GM23338 (cell line): ENCODE measurements at regions not wholly inside any gene's neighbourhood (a gene's known extent, or its start where the extent isn't known, plus 50 kb on each side); places are given as distances from the start of the nearest gene placed in this dataset.

Experiments
- EZH2 ChIP-seq: fragments of 200-600 bp; sonication (generic); IDR thresholded peaks from one replicate; pipeline ENCODE4 v1.8.0; 2017; ENCODE audit warnings: antibody characterized with exemption, mild to moderate bottlenecking, low read depth; ENCODE audit not compliant: unreplicated experiment
- POLR2AphosphoS5 ChIP-seq: IDR thresholded peaks from 2 replicates; pipeline ENCODE4 v1.6.1; 2016; ENCODE audit warnings: antibody characterized with exemption, low read depth
- TF ChIP-seq, protein P1 (sequence below), 2 experiments: fragments of 200-600 bp in 1 of 2; sonication (generic) in 1 of 2; conservative IDR thresholded peaks; 2 replicates each; pipeline versions ENCODE4 v1.5.1 to v1.6.1; 2016 to 2017; ENCODE audit warnings: antibody characterized with exemption in 2 of 2, low read depth in 2 of 2, mild to moderate bottlenecking in 2 of 2, moderate library complexity in 1 of 2

DNA sequence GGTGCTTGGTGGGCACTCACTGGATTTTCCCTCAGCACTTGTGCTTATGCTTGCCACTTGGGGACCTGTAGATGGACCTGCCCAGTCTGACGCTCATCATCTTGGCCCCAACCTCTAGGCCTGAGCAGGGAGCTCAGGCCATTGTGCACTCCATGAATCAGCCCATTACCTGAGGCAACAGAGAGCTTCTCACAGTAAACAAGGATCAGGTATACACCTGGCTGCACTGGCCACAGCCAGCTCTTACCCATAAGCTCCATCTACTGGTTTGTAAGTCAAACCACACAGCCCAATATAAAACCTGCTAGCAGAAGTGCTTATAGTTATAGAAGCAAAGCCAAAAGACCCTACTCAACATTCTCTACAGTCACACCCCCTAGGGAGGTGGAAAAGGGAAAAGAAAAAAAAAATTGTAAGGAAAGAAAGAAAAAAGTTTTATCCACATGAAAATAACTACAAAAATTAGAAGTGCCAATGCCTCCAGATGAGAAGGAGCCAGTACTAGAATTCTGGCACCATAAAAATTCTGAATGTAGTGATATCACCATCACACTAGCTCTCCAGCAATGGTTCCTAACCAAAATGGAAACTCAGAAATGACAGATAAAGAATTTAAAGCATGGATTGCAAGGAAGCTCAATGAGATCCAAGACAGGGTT is 87.8 kb upstream of the CDH5 start:
- TF ChIP-seq, protein P1, sequence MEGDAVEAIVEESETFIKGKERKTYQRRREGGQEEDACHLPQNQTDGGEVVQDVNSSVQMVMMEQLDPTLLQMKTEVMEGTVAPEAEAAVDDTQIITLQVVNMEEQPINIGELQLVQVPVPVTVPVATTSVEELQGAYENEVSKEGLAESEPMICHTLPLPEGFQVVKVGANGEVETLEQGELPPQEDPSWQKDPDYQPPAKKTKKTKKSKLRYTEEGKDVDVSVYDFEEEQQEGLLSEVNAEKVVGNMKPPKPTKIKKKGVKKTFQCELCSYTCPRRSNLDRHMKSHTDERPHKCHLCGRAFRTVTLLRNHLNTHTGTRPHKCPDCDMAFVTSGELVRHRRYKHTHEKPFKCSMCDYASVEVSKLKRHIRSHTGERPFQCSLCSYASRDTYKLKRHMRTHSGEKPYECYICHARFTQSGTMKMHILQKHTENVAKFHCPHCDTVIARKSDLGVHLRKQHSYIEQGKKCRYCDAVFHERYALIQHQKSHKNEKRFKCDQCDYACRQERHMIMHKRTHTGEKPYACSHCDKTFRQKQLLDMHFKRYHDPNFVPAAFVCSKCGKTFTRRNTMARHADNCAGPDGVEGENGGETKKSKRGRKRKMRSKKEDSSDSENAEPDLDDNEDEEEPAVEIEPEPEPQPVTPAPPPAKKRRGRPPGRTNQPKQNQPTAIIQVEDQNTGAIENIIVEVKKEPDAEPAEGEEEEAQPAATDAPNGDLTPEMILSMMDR (conservative IDR thresholded peaks at IDR 0.05; ENCODE audit: low read depth in 2 of 2) = peak; percentile 32 to 43
- TF ChIP-seq EZH2 (no peak), POLR2AphosphoS5 (no peak)
